ENCODE measurements at regions not wholly inside any gene's neighbourhood (a gene's known extent, or its start where the extent isn't known, plus 50 kb on each side); places are given as distances from the start of the nearest gene placed in this dataset.

- TF ChIP-seq GATA2 (IDR thresholded peaks at IDR 0.05; ENCODE audit: low read depth, low read length) (no peak), GATA3 (IDR thresholded peaks at IDR 0.05; ENCODE audit: low read depth, low read length) (no peak)
Measured at GRCh38 chr12:128056136-128056801, 210.7 kb upstream of the TMEM132C start.

Measured in SH-SY5Y (cell line).